ENCODE measurements at regions not wholly inside any gene's neighbourhood (a gene's known extent, or its start where the extent isn't known, plus 50 kb on each side); places are given as distances from the start of the nearest gene placed in this dataset.

DNA sequence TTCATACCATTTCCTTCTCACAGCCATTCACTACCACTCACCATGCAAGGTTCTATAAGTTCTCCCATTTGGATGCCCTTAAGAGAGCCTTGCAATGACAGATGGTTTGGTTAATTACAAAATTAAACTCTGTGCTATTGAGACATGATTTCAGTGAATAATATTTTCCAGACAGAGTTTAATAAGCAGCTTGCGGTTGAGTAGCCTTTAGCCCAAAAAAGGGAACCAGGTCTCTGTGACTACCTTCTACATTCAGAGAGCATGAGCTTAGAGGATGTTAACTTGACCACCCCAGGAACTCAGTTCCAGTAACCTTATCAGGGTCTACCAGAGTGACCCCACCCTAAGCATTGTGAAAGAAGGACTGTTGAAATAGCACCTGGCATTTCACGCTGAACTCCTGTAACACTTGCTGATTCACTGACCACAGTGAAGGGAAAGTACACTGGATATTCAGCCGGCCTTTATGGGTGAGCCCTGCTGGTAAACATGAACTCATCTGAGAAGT is 1173.1 kb upstream of the ZEB2 start:
- Mint-ChIP-seq H3K36me3 (ENCODE audit: low read depth) (no peaks in the 10 kb centered on the region), H3K27me3 (ENCODE audit: low read depth) (no peaks in the 10 kb centered on the region), H3K4me1 (ENCODE audit: low read depth) (no peaks in the 10 kb centered on the region), H3K27ac (ENCODE audit: unreplicated experiment) (no peak overlapping the region), H3K9me3 (ENCODE audit: low read depth) (no peaks in the 10 kb centered on the region), H3K4me3 (ENCODE audit: unreplicated experiment) (no peak overlapping the region)
- TF ChIP-seq, protein P1, sequence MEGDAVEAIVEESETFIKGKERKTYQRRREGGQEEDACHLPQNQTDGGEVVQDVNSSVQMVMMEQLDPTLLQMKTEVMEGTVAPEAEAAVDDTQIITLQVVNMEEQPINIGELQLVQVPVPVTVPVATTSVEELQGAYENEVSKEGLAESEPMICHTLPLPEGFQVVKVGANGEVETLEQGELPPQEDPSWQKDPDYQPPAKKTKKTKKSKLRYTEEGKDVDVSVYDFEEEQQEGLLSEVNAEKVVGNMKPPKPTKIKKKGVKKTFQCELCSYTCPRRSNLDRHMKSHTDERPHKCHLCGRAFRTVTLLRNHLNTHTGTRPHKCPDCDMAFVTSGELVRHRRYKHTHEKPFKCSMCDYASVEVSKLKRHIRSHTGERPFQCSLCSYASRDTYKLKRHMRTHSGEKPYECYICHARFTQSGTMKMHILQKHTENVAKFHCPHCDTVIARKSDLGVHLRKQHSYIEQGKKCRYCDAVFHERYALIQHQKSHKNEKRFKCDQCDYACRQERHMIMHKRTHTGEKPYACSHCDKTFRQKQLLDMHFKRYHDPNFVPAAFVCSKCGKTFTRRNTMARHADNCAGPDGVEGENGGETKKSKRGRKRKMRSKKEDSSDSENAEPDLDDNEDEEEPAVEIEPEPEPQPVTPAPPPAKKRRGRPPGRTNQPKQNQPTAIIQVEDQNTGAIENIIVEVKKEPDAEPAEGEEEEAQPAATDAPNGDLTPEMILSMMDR (IDR thresholded peaks at IDR 0.05), result no peak
- no peak for DNase-seq (ENCODE audit: low spot score)

DNA sequence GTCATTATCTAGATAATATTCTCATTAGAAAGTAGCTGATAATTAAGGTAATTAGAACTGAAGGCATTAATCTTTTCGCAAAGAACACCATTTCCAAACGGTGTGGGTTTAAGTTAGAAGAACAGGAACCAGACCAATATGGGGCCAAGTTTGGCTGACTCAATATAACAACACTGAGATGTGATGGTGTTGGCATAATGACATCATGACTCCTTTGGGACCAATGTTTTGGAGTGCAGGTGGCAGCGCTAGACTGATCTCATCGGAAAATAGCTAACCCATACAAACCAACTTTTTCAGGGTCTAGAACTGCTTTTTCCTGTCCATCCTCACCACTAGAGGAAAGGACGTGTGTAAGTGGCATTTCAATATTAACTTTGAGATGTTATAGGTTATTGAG is 1171.7 kb upstream of the ZEB2 start:
- Mint-ChIP-seq H3K4me3 (ENCODE audit: unreplicated experiment) (no peak overlapping the region), H3K27ac (ENCODE audit: unreplicated experiment) (no peak overlapping the region), H3K9me3 (ENCODE audit: low read depth) (no peaks in the 10 kb centered on the region), H3K4me1 (ENCODE audit: low read depth) (peaks cover 3% of the 10 kb centered on the region), H3K27me3 (ENCODE audit: low read depth) (no peaks in the 10 kb centered on the region), H3K36me3 (ENCODE audit: low read depth) (no peaks in the 10 kb centered on the region)
- DNase-seq (ENCODE audit: low spot score), result no peak
- TF ChIP-seq, protein P1 (IDR thresholded peaks at IDR 0.05), result no peak

DNA sequence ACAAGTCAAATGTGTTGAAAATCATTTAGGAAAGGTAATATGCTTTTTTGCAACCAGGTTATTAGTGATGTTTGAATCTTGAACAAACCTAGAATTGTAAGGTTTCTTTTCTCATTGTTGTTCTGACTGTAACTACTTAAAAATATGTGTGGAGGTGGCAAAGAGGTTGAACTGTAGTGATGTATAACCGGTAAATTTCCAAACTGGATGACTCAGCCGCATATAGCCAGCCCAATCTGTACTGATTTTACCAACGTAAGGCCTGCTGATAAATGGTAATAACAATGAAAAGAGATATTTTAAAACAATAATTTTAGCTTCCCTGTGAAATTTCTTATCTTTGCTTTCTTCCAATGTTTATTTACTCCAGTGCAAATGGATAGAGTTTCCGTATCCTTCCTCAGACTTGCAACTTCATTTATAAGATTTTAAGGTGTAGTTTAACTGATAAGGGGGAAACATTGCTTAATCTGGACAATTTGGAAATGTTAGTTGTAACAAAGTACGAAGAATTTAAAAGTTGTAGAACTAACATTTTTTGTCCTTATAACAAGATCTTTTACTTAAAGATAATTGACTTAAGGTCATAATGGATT is 1170.4 kb upstream of the ZEB2 start:
- Mint-ChIP-seq H3K27me3 (ENCODE audit: low read depth) (no peaks in the 10 kb centered on the region), H3K27ac (ENCODE audit: unreplicated experiment) (no peak overlapping the region), H3K4me3 (ENCODE audit: unreplicated experiment) (no peak overlapping the region), H3K9me3 (ENCODE audit: low read depth) (no peaks in the 10 kb centered on the region), H3K36me3 (ENCODE audit: low read depth) (no peaks in the 10 kb centered on the region), H3K4me1 (ENCODE audit: low read depth) (peaks cover 3% of the 10 kb centered on the region)
- no peak for DNase-seq (ENCODE audit: low spot score)
- TF ChIP-seq, protein P1 (IDR thresholded peaks at IDR 0.05), result no peak

DNA sequence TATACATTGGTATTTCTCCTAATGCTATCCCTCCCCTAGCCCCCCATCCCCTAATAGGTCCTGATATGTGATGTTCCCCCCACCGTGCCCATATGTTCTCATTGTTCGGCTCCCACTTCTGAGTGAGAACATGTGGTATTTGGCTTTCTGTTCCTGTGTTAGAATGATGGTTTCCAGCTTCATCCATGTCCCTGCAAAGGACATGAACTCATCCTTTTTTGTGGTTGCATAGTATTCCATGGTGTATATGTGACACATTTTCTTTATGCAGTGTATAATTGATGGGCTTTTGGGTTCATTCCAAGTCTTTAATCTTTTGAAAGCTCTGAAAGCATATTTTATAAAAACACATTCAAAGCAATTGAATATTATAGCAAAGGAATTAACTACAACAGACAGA is 1169.4 kb upstream of the ZEB2 start:
- DNase-seq (ENCODE audit: low spot score), result no peak
- no peaks in the 10 kb centered on the region for H3K36me3 Mint-ChIP-seq (ENCODE audit: low read depth)
- peaks cover 3% of the 10 kb centered on the region for H3K4me1 Mint-ChIP-seq (ENCODE audit: low read depth)
- TF ChIP-seq, protein P1 (IDR thresholded peaks at IDR 0.05), result no peak
- no peak overlapping the region for H3K27ac Mint-ChIP-seq (ENCODE audit: unreplicated experiment)
- no peaks in the 10 kb centered on the region for H3K9me3 Mint-ChIP-seq (ENCODE audit: low read depth)
- no peaks in the 10 kb centered on the region for H3K27me3 Mint-ChIP-seq (ENCODE audit: low read depth)
- no peak overlapping the region for H3K4me3 Mint-ChIP-seq (ENCODE audit: unreplicated experiment)

DNA sequence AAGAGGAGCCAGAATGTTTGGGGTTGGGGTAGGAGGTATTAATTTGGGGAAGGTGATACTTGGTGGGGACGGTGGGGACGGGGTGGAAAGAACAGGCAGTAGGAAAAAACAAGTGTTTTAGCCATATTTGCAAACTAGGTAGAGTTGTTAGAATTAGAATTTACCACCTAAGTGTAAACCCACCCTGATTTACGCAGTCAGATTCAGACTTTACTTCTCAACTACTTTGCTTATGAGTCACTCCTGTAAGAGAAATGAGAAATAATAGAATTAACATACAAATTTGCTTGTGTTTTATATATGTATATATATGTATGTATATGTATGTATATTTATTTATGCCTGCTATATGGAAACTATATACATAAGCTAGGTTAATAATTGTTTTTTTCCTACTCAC is 1168.2 kb upstream of the ZEB2 start:
- Mint-ChIP-seq H3K36me3 (ENCODE audit: low read depth) (no peaks in the 10 kb centered on the region), H3K27me3 (ENCODE audit: low read depth) (no peaks in the 10 kb centered on the region), H3K27ac (ENCODE audit: unreplicated experiment) (no peak overlapping the region), H3K4me1 (ENCODE audit: low read depth) (peaks cover 3% of the 10 kb centered on the region), H3K9me3 (ENCODE audit: low read depth) (no peaks in the 10 kb centered on the region), H3K4me3 (ENCODE audit: unreplicated experiment) (no peak overlapping the region)
- DNase-seq (ENCODE audit: low spot score), result no peak
- TF ChIP-seq, protein P1 (IDR thresholded peaks at IDR 0.05), result no peak
